ENCODE measurements at regions not wholly inside any gene's neighbourhood (a gene's known extent, or its start where the extent isn't known, plus 50 kb on each side); places are given as distances from the start of the nearest gene placed in this dataset.

DNA sequence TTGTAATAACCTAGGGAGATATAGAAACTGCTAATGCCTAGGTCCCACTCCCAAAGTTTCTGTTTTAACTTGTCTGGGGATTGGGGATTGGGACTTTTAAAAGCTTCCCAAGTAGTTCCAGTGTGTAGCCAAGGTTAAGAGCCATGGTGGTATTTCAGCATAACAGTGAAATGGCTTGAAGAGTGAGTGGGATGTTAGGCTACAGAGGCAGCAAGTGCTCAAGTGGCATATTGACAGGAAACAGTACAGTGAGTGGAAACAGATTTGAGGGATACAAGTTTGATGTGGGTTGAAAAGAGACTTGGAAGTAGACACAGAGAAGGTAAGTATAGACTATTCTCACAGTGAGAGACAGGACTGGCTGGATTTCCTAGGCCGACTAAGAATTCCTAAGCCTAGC, 217.6 kb upstream of the CNKSR2 start:
- BruUV-seq (replicated peaks), result no TSS peak
- TF ChIP-seq, protein P1, sequence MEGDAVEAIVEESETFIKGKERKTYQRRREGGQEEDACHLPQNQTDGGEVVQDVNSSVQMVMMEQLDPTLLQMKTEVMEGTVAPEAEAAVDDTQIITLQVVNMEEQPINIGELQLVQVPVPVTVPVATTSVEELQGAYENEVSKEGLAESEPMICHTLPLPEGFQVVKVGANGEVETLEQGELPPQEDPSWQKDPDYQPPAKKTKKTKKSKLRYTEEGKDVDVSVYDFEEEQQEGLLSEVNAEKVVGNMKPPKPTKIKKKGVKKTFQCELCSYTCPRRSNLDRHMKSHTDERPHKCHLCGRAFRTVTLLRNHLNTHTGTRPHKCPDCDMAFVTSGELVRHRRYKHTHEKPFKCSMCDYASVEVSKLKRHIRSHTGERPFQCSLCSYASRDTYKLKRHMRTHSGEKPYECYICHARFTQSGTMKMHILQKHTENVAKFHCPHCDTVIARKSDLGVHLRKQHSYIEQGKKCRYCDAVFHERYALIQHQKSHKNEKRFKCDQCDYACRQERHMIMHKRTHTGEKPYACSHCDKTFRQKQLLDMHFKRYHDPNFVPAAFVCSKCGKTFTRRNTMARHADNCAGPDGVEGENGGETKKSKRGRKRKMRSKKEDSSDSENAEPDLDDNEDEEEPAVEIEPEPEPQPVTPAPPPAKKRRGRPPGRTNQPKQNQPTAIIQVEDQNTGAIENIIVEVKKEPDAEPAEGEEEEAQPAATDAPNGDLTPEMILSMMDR (conservative IDR thresholded peaks at IDR 0.05; ENCODE audit: low read length), result no peak
- TF ChIP-seq EZH2phosphoT487 (IDR thresholded peaks at IDR 0.05; ENCODE audit: borderline replicate concordance, low read depth, low read length), result no peak
- no peaks in the 10 kb centered on the region for H3K9me2 ChIP-seq (ENCODE audit: insufficient read depth, low read length)
- H3K4me2 ChIP-seq (ENCODE audit: low read length), result no peak overlapping the region
- H3K9me3 ChIP-seq (ENCODE audit: low read length), result no peaks in the 10 kb centered on the region
- H3K4me3 ChIP-seq (ENCODE audit: low read depth, low read length, poor library complexity, severe bottlenecking), result no peak overlapping the region
- H3K27ac ChIP-seq (ENCODE audit: low read depth, low read length, poor library complexity, severe bottlenecking), result no peak overlapping the region
- no peak for DNase-seq (ENCODE audit: low spot score)
- no peak overlapping the region for H2AFZ ChIP-seq (ENCODE audit: low read length)
- H4K20me1 ChIP-seq (ENCODE audit: insufficient read depth, low read length), result no peaks in the 10 kb centered on the region
- H3K79me2 ChIP-seq (ENCODE audit: insufficient read depth, low read depth, low read length), result no peaks in the 10 kb centered on the region
- no peaks in the 10 kb centered on the region for H3K4me1 ChIP-seq (ENCODE audit: insufficient read depth, low read length, poor library complexity, severe bottlenecking)
- no peaks in the 10 kb centered on the region for H3K36me3 ChIP-seq (ENCODE audit: insufficient read depth, low read length)
- ChIA-PET CTCF (ENCODE audit: unreplicated experiment) (no interaction called here), POLR2A (no interaction called here)
- intact Hi-C loops (cut with micrococcal nuclease; ENCODE audit: unreplicated experiment), result no loop called here

DNA sequence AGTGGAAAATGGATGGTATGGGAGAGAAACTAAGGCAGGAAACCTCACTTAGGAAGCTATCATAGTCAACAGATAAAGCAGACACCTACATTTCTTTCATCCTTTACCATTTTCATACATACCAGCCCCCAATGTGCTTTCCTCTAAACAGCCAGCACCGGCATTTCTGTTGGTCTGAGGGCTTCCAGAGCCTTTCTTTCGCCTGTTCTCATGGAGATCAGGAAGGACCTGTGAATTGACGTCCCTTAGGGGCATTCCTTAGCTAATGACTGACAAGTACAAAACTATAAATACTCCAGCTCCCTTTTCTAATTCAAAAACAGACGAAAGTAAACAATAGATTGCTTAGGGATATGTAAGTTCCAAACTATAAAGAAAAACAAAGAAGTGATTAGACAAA, 215.5 kb upstream of the CNKSR2 start:
- H2AFZ ChIP-seq (ENCODE audit: low read length), result no peak overlapping the region
- no peaks in the 10 kb centered on the region for H3K9me2 ChIP-seq (ENCODE audit: insufficient read depth, low read length)
- TF ChIP-seq, protein P1 (conservative IDR thresholded peaks at IDR 0.05; ENCODE audit: low read length), result no peak
- TF ChIP-seq EZH2phosphoT487 (IDR thresholded peaks at IDR 0.05; ENCODE audit: borderline replicate concordance, low read depth, low read length), result no peak
- DNase-seq (ENCODE audit: low spot score), result no peak
- no TSS peak for BruUV-seq (replicated peaks)
- CTCF ChIA-PET (ENCODE audit: unreplicated experiment), result no interaction called here
- H3K27ac ChIP-seq (ENCODE audit: low read depth, low read length, poor library complexity, severe bottlenecking), result no peak overlapping the region
- H3K79me2 ChIP-seq (ENCODE audit: insufficient read depth, low read depth, low read length), result no peaks in the 10 kb centered on the region
- no peak overlapping the region for H3K4me2 ChIP-seq (ENCODE audit: low read length)
- POLR2A ChIA-PET, result interaction anchor here (0.6 kb wide), 1 partner anchor 13 kb away, joined by 3 read pairs; no protein-coding TSS in a partner anchor
- no peaks in the 10 kb centered on the region for H3K9me3 ChIP-seq (ENCODE audit: low read length)
- no peak overlapping the region for H3K4me3 ChIP-seq (ENCODE audit: low read depth, low read length, poor library complexity, severe bottlenecking)
- H4K20me1 ChIP-seq (ENCODE audit: insufficient read depth, low read length), result no peaks in the 10 kb centered on the region
- H3K4me1 ChIP-seq (ENCODE audit: insufficient read depth, low read length, poor library complexity, severe bottlenecking), result no peaks in the 10 kb centered on the region
- H3K36me3 ChIP-seq (ENCODE audit: insufficient read depth, low read length), result no peaks in the 10 kb centered on the region
- intact Hi-C loops (cut with micrococcal nuclease; ENCODE audit: unreplicated experiment), result no loop called here

DNA sequence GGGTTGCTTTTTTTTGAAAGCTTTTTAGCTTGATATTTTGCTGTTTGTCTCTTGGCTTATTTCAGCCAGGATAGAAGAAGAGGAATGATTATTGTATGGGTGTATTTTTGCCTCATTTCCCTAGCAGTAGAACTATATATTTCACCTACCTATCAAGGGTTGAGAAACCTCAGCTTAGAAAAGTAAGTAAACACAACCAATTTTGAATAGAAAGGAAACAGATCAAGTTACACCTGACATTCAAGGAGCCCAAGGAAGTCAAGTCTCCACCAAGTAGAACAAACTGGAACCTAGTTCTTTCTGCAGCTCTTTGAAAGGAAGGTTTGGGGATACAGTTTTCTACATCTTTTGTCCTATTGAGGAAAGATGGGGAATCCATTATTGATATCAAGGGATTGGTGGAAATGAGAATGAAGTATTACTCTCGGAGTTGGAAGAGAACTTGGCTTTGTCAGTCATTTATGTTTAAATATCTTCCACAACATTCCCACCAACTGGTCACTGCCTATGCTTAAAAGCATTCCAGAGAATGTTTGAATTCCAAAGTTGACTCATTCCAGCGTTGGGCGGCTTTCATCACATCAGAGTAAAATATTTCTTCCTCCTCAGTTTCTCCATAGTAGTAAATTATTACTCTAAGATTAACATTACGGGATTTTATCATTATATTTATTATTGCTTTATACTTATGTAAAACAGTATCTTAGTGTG, 207.8 kb upstream of the CNKSR2 start:
- Histone ChIP-seq H3K27ac (ENCODE audit: low read depth, low read length, poor library complexity, severe bottlenecking) (no peak overlapping the region), H4K20me1 (ENCODE audit: insufficient read depth, low read length) (no peaks in the 10 kb centered on the region), H3K9me3 (ENCODE audit: low read length) (no peaks in the 10 kb centered on the region), H2AFZ (ENCODE audit: low read length) (no peak overlapping the region), H3K4me3 (ENCODE audit: low read depth, low read length, poor library complexity, severe bottlenecking) (no peak overlapping the region), H3K79me2 (ENCODE audit: insufficient read depth, low read depth, low read length) (no peaks in the 10 kb centered on the region), H3K36me3 (ENCODE audit: insufficient read depth, low read length) (no peaks in the 10 kb centered on the region), H3K9me2 (ENCODE audit: insufficient read depth, low read length) (no peaks in the 10 kb centered on the region), H3K4me1 (ENCODE audit: insufficient read depth, low read length, poor library complexity, severe bottlenecking) (no peaks in the 10 kb centered on the region), H3K4me2 (ENCODE audit: low read length) (no peak overlapping the region)
- BruUV-seq (replicated peaks), result no TSS peak
- intact Hi-C loops (cut with micrococcal nuclease; ENCODE audit: unreplicated experiment), result no loop called here
- ChIA-PET POLR2A (interaction anchor here (1.0 kb wide), 1 partner anchor 170 kb away, joined by 5 read pairs; no protein-coding TSS in a partner anchor), CTCF (ENCODE audit: unreplicated experiment) (no interaction called here)
- no peak for DNase-seq (ENCODE audit: low spot score)
- TF ChIP-seq, protein P1 (conservative IDR thresholded peaks at IDR 0.05; ENCODE audit: low read length), result no peak
- no peak for TF ChIP-seq EZH2phosphoT487 (IDR thresholded peaks at IDR 0.05; ENCODE audit: borderline replicate concordance, low read depth, low read length)

Data from OCI-LY7 (cell line).